A549 (cell line): ENCODE measurements at regions not wholly inside any gene's neighbourhood (a gene's known extent, or its start where the extent isn't known, plus 50 kb on each side); places are given as distances from the start of the nearest gene placed in this dataset.

Source experiments
- ATAC-seq, 2 experiments: fragments of 200-7000 bp in 1 of 2; fragments of >200 bp in 1 of 2; cut with Nextera tagmentation in 1 of 2; cut with Tn5 transposase in 1 of 2; 3 replicates each; pipeline versions ENCODE4 v1.8.0 to v1.9.1; 2018 to 2020; ENCODE audit warnings: mild to moderate bottlenecking in 1 of 2, moderate library complexity in 1 of 2
- CTCF ChIA-PET: fragments of 300-600 bp; sonication (Branson Sonifier 250); formaldehyde crosslinking; extraction: SDS; loops from one replicate; lab custom pipeline; 2021; ENCODE audit warnings: antibody characterized with exemption, inconsistent platforms; lab: Yijun Ruan, JAX
- POLR2A ChIA-PET: fragments of 350-600 bp; formaldehyde crosslinking; extraction: SDS; loops from one replicate; lab custom pipeline; 2021; ENCODE audit warnings: antibody characterized with exemption, inconsistent platforms; lab: Yijun Ruan, JAX
- DNase-seq, 2 experiments: peaks; one replicate each; pipeline versions ENCODE4 v3.0.0 to v3.0.0-alpha.2; 2011 to 2016; ENCODE audit warnings: low read depth in 1 of 2, low spot score in 1 of 2
- FAIRE-seq: peaks from 2 replicates; lab custom pipeline; 2011; peaks lifted over from hg19 to GRCh38; lab: Jason Lieb, UNC
- H3K27ac ChIP-seq, 2 experiments: fragments of >200 bp; sonication (Bioruptor Twin); formaldehyde crosslinking; 3 replicates each; pipeline ENCODE4 v1.5.1; 2016 to 2017
- H3K4me1 ChIP-seq: fragments of >200 bp; sonication (Bioruptor Twin); formaldehyde crosslinking; 3 replicates; pipeline ENCODE4 v1.6.1; 2016
- H3K4me2 ChIP-seq: fragments of >200 bp; sonication (Bioruptor Twin); formaldehyde crosslinking; 3 replicates; pipeline ENCODE4 v1.6.1; 2016
- H3K4me3 ChIP-seq: fragments of >200 bp; sonication (Bioruptor Twin); formaldehyde crosslinking; 3 replicates; pipeline ENCODE4 v1.5.1; 2016
- H3K9me3 ChIP-seq: fragments of >200 bp; sonication (Bioruptor Twin); formaldehyde crosslinking; 3 replicates; pipeline ENCODE4 v1.6.1; 2016
- BHLHE40 ChIP-seq: IDR thresholded peaks from 2 replicates; pipeline ENCODE4 v1.6.1; 2012; ENCODE audit warnings: low read depth, low read length, inconsistent platforms
- CBX2 ChIP-seq: fragments of 200-600 bp; sonication (generic); IDR thresholded peaks from 2 replicates; pipeline ENCODE4 v1.6.1; 2016; ENCODE audit warnings: low read depth, mild to moderate bottlenecking, borderline replicate concordance
- CHD2 ChIP-seq: fragments of 150-350 bp; IDR thresholded peaks from 2 replicates; pipeline ENCODE4 v1.6.1; 2014; ENCODE audit warnings: low read length; ENCODE audit not compliant: partially characterized antibody
- CHD4 ChIP-seq: fragments of 200-600 bp; sonication (generic); IDR thresholded peaks from 2 replicates; pipeline ENCODE4 v1.6.1; 2016; ENCODE audit warnings: antibody characterized with exemption, mild to moderate bottlenecking, borderline replicate concordance
- E2F6 ChIP-seq: IDR thresholded peaks from 2 replicates; pipeline ENCODE4 v1.6.1; 2012; ENCODE audit warnings: low read depth, borderline replicate concordance
- ELK1 ChIP-seq: fragments of 150-350 bp; IDR thresholded peaks from 2 replicates; pipeline ENCODE4 v1.6.1; 2014; ENCODE audit warnings: low read depth, mild to moderate bottlenecking, low read length
- EP300 ChIP-seq, 2 experiments: fragments of >200 bp; sonication (Bioruptor Twin); formaldehyde crosslinking; IDR thresholded peaks; 2 replicates in 1 of 2; 3 replicates in 1 of 2; pipeline ENCODE4 v1.6.1; 2016 to 2017
- GATA3 ChIP-seq: IDR thresholded peaks from 2 replicates; pipeline ENCODE4 v1.6.1; 2012; ENCODE audit warnings: borderline replicate concordance
- HES2 ChIP-seq: fragments of >200 bp; sonication (Bioruptor Twin); formaldehyde crosslinking; IDR thresholded peaks from 2 replicates; pipeline ENCODE4 v1.6.1; 2016
- HEYL ChIP-seq: fragments of 250-450 bp; sonication (Bioruptor Pico); IDR thresholded peaks from 2 replicates; pipeline ENCODE4 v1.8.0; 2021; ENCODE audit warnings: mild to moderate bottlenecking, moderate library complexity
- HMGXB4 ChIP-seq: fragments of 250-450 bp; sonication (Bioruptor Pico); IDR thresholded peaks from 2 replicates; pipeline ENCODE4 v1.5.0; 2021; ENCODE audit warnings: mild to moderate bottlenecking, moderate library complexity, borderline replicate concordance
- HOXA7 ChIP-seq: fragments of 250-450 bp; sonication (Bioruptor Pico); IDR thresholded peaks from 2 replicates; pipeline ENCODE4 v1.5.0; 2020; ENCODE audit warnings: mild to moderate bottlenecking, moderate library complexity
- KDM1A ChIP-seq: fragments of 200-600 bp; sonication (generic); IDR thresholded peaks from 2 replicates; pipeline ENCODE4 v1.6.1; 2016; ENCODE audit warnings: low read depth, mild to moderate bottlenecking
- KDM5A ChIP-seq: fragments of 200-600 bp; sonication (generic); IDR thresholded peaks from 2 replicates; pipeline ENCODE4 v1.6.1; 2016; ENCODE audit warnings: antibody characterized with exemption, mild to moderate bottlenecking
- MAZ ChIP-seq: fragments of 150-350 bp; IDR thresholded peaks from 2 replicates; pipeline ENCODE4 v1.6.1; 2014; ENCODE audit warnings: antibody characterized with exemption, low read depth, low read length, borderline replicate concordance
- MYC ChIP-seq: IDR thresholded peaks from 2 replicates; pipeline ENCODE4 v1.6.1; 2012; ENCODE audit warnings: mild to moderate bottlenecking, inconsistent platforms, low read length, improper control_type of control experiment, borderline replicate concordance
- PHF8 ChIP-seq: fragments of 200-600 bp; sonication (generic); IDR thresholded peaks from 2 replicates; pipeline ENCODE4 v1.6.1; 2016; ENCODE audit warnings: low read depth, mild to moderate bottlenecking, antibody characterized with exemption, moderate library complexity, borderline replicate concordance
- POLR2A ChIP-seq: IDR thresholded peaks from 2 replicates; pipeline ENCODE4 v1.6.1; 2012; ENCODE audit warnings: mild to moderate bottlenecking, low read length
- REST ChIP-seq: fragments of 200-600 bp; sonication (generic); IDR thresholded peaks from 2 replicates; pipeline ENCODE4 v1.6.1; 2016; ENCODE audit warnings: antibody characterized with exemption, mild to moderate bottlenecking, moderate library complexity
- RFX5 ChIP-seq: fragments of 450-650 bp; IDR thresholded peaks from 2 replicates; pipeline ENCODE4 v1.7.1; 2014; ENCODE audit warnings: antibody characterized with exemption, mild to moderate bottlenecking, moderate library complexity
- RNF2 ChIP-seq: fragments of 200-600 bp; sonication (generic); IDR thresholded peaks from 2 replicates; pipeline ENCODE4 v1.6.1; 2016; ENCODE audit warnings: low read depth, mild to moderate bottlenecking, antibody characterized with exemption, moderate library complexity, borderline replicate concordance
- SMC3 ChIP-seq: fragments of >200 bp; sonication (Bioruptor Twin); formaldehyde crosslinking; IDR thresholded peaks from 3 replicates; pipeline ENCODE4 v1.6.1; 2018; ENCODE audit warnings: inconsistent platforms
- SREBF2 ChIP-seq: fragments of 450-650 bp; IDR thresholded peaks from 2 replicates; pipeline ENCODE4 v1.6.1; 2014; ENCODE audit warnings: mild to moderate bottlenecking, moderate library complexity
- USF2 ChIP-seq: fragments of 450-650 bp; IDR thresholded peaks from 2 replicates; pipeline ENCODE4 v1.6.1; 2014; ENCODE audit warnings: antibody characterized with exemption
- ZFP36 ChIP-seq: fragments of 450-650 bp; IDR thresholded peaks from 2 replicates; pipeline ENCODE4 v1.6.1; 2014; ENCODE audit warnings: borderline replicate concordance; ENCODE audit not compliant: partially characterized antibody
- WGBS: methylation state at CpG from one replicate; pipeline ENCODE4 v1.1.6; 2017; ENCODE audit errors: missing lambda C conversion rate; 5-methylcytosine and 5-hydroxymethylcytosine counted together

- ATAC-seq: no peak
- Histone ChIP-seq H3K4me2 (no peak overlapping the region), H3K9me3 (no peaks in the 10 kb centered on the region), H3K27ac (no peak overlapping the region), H3K4me3 (no peak overlapping the region), H3K4me1 (no peaks in the 10 kb centered on the region; the same call in 2 of the 3 replicates)
- ChIA-PET CTCF (no interaction called here), POLR2A (no interaction called here)
- WGBS: 55% methylated on average over 2 of the region's 2 CpGs
- no peak for DNase-seq
- no peak for TF ChIP-seq PHF8
- TF ChIP-seq RNF2: no peak
- TF ChIP-seq POLR2A: no peak
- TF ChIP-seq REST: no peak
- no peak for FAIRE-seq
These were observed 104.7 kb upstream of the RGS18 start for GRCh38 chr1:192053531-192053971.

GRCh38 chr1:192057766-192058165 is 100.5 kb upstream of the RGS18 start:
- H3K4me3 ChIP-seq: no peak overlapping the region
- TF ChIP-seq KDM1A (no peak), HMGXB4 (CRISPR knock-in tag) (no peak), EP300 (IDR thresholded peaks at IDR 0.05) (no peak), HES2 (no peak), SMC3 (no peak), CHD4 (no peak), CBX2 (no peak), SREBF2 (no peak), RNF2 (no peak), GATA3 (no peak), MYC (no peak), MAZ (no peak), HEYL (CRISPR knock-in tag) (no peak), ZFP36 (no peak), RFX5 (no peak), CHD2 (no peak)
- POLR2A ChIA-PET: no interaction called here

GRCh38 chr1:192059407-192059806 is 98.9 kb upstream of the RGS18 start:
- no peaks in the 10 kb centered on the region for H3K4me1 ChIP-seq
- H3K27ac ChIP-seq: no peak overlapping the region
- ATAC-seq (no peak), DNase-seq (no peak), FAIRE-seq (no peak)
- H3K9me3 ChIP-seq: no peaks in the 10 kb centered on the region
- H3K4me2 ChIP-seq: no peak overlapping the region
- POLR2A ChIA-PET: no interaction called here
- WGBS: 0% methylated on average over 1 of the region's 1 CpG
- CTCF ChIA-PET: no interaction called here
- no peak overlapping the region for H3K4me3 ChIP-seq
- TF ChIP-seq HOXA7 (CRISPR knock-in tag) (no peak), POLR2A (no peak), ELK1 (no peak), BHLHE40 (no peak), E2F6 (no peak), RNF2 (no peak), HMGXB4 (CRISPR knock-in tag) (no peak), KDM5A (no peak), USF2 (no peak)

More at GRCh38 chr1:192057766-192058165, 100.5 kb upstream of the RGS18 start:
- Histone ChIP-seq H3K27ac (no peak overlapping the region), H3K9me3 (no peaks in the 10 kb centered on the region), H3K4me1 (no peaks in the 10 kb centered on the region), H3K4me2 (no peak overlapping the region)
- CTCF ChIA-PET: no interaction called here
- WGBS: 41% methylated on average over 2 of the region's 2 CpGs
- DNase-seq (no peak), ATAC-seq (no peak), FAIRE-seq (no peak)
